D721Med (cell line): ENCODE measurements at regions not wholly inside any gene's neighbourhood (a gene's known extent, or its start where the extent isn't known, plus 50 kb on each side); places are given as distances from the start of the nearest gene placed in this dataset.
"Not testable (repeated sequence)": the region's sequence is repeated elsewhere in the genome, so short reads cannot be mapped to it uniquely, and the experiment has no call there.

ENCODE experiments used
- DNase-seq: peaks from one replicate; pipeline ENCODE4 v3.0.0; 2011; ENCODE audit warnings: low spot score; ENCODE audit not compliant: insufficient read length
- FAIRE-seq: peaks from 2 replicates; lab custom pipeline; 2011; peaks lifted over from hg19 to GRCh38; lab: Jason Lieb, UNC
- TF ChIP-seq, protein P1 (sequence below): IDR thresholded peaks from 2 replicates; pipeline ENCODE4 v1.5.1; 2012; ENCODE audit warnings: mild to moderate bottlenecking, control low read depth; ENCODE audit not compliant: insufficient read depth; ENCODE audit errors: missing control alignments

DNA sequence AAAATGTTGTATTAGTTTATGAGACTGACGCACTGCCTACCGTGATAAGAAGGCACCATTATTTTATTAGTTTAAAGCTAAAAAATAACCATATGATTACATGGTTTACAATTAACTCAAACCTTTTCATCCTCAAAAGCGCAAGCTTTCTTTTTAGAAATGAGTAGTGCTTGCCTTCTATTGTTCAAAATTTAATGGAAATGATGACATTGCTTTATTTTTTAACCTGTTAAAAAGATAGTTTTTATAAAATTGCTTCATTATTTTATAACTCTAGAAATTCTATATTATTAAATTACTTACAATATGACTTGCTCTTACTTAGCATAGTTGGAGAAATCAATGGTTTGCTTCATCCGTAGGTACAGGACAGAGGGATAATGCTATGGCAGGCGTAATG is 78.7 kb upstream of the HDDC2 start:
- FAIRE-seq (no peak), DNase-seq (no peak)
- TF ChIP-seq, protein P1, sequence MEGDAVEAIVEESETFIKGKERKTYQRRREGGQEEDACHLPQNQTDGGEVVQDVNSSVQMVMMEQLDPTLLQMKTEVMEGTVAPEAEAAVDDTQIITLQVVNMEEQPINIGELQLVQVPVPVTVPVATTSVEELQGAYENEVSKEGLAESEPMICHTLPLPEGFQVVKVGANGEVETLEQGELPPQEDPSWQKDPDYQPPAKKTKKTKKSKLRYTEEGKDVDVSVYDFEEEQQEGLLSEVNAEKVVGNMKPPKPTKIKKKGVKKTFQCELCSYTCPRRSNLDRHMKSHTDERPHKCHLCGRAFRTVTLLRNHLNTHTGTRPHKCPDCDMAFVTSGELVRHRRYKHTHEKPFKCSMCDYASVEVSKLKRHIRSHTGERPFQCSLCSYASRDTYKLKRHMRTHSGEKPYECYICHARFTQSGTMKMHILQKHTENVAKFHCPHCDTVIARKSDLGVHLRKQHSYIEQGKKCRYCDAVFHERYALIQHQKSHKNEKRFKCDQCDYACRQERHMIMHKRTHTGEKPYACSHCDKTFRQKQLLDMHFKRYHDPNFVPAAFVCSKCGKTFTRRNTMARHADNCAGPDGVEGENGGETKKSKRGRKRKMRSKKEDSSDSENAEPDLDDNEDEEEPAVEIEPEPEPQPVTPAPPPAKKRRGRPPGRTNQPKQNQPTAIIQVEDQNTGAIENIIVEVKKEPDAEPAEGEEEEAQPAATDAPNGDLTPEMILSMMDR = no peak

DNA sequence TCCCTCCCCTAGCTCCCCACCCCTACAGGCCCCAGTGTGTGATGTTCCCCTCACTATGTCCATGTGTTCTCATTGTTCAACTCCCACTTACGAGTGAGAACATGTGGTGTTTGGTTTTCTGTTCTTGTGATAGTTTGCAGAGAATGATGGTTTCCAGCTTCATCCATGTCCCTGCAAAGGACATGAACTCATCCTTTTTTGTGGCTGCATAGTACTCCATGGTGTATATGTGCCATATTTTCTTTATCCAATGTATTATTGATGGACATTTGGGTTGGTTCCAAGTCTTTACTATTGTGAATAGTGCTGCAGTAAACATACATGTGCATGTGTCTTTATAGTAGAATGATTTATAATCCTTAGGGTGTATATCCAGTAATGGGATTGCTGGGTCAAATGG is 84.6 kb upstream of the HDDC2 start:
- not testable (repeated sequence) for DNase-seq, FAIRE-seq

DNA sequence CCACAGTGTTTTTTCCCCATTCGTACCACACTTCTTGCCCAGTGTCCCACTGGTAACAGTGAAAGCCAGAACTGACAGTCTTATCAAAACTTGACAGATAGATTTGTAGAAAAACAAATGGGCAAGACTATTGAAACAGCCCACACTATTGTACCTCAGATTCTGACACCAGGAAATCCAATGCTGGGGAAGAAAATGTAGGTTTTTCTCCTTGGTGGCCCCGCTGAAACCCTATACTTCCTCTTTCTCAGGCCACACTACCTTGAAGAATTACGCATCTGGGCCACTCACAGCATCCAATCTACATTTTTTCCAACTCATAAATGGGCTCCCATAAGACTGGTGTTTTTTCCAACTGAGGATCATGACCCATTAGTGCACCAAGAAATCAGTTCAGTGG is 90.9 kb upstream of the HDDC2 start:
- FAIRE-seq (no peak), DNase-seq (no peak)
- TF ChIP-seq, protein P1 = no peak

DNA sequence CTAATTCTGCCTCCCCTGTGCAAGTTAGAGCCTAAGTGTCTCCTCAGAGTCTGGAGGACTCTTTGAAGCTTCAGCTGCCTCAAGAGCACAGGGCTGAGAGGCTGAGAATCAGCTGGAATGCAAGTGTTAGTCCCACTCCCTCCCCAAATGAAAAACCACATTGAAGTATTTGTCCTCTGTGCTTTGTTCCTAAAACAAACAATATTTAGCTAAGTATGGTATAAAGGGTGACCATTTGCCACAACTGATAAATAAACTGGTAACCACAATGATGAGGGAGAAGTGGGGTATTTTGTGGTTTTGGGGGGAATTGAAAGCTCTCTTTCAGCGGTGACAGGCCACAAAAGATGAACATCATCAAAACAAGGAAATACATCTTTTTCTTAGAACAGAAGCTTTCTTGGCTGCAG is 91.7 kb upstream of the HDDC2 start:
- FAIRE-seq = no peak
- no peak for DNase-seq
- TF ChIP-seq, protein P1 = no peak

DNA sequence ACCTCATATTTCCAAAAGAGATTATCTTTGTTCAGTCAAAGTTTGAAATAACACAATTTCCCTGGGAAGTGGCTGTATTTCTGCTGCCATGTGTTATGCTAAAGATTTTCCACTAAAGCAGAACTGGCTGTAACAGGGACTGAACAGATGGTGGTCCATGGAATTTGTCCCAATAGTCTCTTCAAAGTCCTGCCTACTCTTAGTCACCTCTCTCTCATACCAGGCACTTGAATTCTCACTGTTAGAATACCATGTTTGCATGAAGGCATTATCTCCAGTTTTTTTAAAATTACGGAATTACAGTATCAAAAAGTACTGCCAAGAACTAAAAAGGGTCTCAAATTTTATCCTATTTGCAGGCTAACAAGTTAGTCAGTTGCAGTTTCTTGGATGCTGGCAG is 105.0 kb upstream of the HDDC2 start:
- no peak for DNase-seq
- TF ChIP-seq, protein P1 = no peak

DNA sequence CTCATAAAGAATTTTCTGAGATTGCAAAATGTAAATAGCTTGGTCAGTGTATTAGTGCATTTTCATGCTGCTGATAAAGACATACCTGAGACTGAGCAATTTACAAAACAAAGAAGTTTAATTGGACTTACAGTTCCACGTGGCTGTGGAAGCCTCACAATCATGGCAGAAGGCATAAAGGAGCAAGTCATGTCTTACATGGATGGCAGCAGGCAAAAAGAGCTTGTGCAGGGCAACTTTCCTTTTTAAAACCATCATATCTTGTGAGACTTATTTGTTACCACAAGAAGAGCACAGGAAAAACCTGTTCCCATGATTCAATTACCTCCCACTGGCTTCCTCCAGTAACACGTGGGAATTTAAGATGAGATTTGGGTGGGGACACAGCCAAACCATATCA is 112.7 kb upstream of the HDDC2 start:
- DNase-seq (no peak), FAIRE-seq (no peak)
- TF ChIP-seq, protein P1 = no peak

More for the DNA sequence above, 105.0 kb upstream of the HDDC2 start:
- no peak for FAIRE-seq

DNA sequence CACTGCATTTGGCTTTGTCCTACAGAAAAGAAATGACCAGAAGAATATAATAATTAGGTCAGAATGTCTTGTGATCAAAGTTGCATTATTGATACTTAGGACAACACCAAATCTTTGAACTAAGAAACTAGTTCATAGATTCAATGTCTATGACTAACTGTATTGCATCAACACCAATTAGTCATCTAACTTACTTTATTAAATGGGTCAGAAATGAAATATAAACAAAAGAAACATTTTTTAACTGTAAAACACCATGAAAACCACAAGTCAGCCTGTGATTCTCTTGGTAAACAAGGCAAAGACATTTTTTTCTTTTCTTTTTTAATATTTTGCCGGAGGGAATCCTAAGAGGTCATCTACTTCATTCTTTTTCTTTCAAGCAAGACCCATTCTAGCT is 114.1 kb upstream of the HDDC2 start:
- FAIRE-seq (no peak), DNase-seq (no peak)
- TF ChIP-seq, protein P1 = no peak

DNA sequence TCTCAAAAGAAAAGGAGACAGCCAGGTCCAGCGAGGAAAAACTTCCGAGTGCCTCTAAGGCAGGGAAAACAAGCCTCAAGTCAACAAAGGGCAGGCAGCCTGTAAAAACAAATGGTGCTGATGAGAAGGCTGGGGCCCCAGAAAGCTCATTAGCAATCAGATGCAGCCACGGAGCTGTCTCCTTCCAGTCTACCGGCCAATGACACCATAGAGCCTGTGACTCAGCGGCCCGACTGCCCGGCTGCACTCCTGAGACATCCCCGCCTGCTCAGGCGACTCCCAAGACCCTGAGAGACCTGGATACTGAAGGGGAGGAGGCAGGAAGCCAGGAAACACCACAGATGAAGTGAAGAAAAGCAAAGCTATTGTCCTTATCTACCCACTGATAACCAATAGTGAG is 120.1 kb upstream of the HDDC2 start:
- DNase-seq = no peak
- TF ChIP-seq, protein P1 = no peak
- no peak for FAIRE-seq
